VCaP (cell line): ENCODE measurements at regions not wholly inside any gene's neighbourhood (a gene's known extent, or its start where the extent isn't known, plus 50 kb on each side); places are given as distances from the start of the nearest gene placed in this dataset.

ENCODE experiments used
- H3K27ac ChIP-seq: fragments of 450-650 bp; 2 replicates; pipeline ENCODE4 v1.5.1; 2017
- CTCF ChIP-seq: fragments of 450-650 bp; conservative IDR thresholded peaks from 2 replicates; pipeline ENCODE4 v1.5.1; 2017; ENCODE audit warnings: mild to moderate bottlenecking, moderate library complexity

GRCh38 chr18:60691061-60691460, 318.5 kb upstream of the MC4R start:
- H3K27ac ChIP-seq = no peak overlapping the region
- no peak for TF ChIP-seq CTCF

GRCh38 chr18:60693426-60693825, 320.9 kb upstream of the MC4R start:
- no peak for TF ChIP-seq CTCF
- no peak overlapping the region for H3K27ac ChIP-seq

GRCh38 chr18:60698901-60699300, 326.3 kb upstream of the MC4R start:
- TF ChIP-seq CTCF = no peak
- no peak overlapping the region for H3K27ac ChIP-seq

- TF ChIP-seq CTCF = no peak
- H3K27ac ChIP-seq = no peak overlapping the region
Measured at GRCh38 chr18:60722742-60723141, 350.2 kb upstream of the MC4R start.

GRCh38 chr18:60732143-60732542, 359.6 kb upstream of the MC4R start:
- TF ChIP-seq CTCF = no peak
- no peak overlapping the region for H3K27ac ChIP-seq

- no peak for TF ChIP-seq CTCF
- H3K27ac ChIP-seq = no peak overlapping the region
Measured at GRCh38 chr18:60739212-60739611, 366.6 kb upstream of the MC4R start.

GRCh38 chr18:60740313-60740712, 367.7 kb upstream of the MC4R start:
- no peak overlapping the region for H3K27ac ChIP-seq
- no peak for TF ChIP-seq CTCF

- H3K27ac ChIP-seq = no peak overlapping the region
- TF ChIP-seq CTCF = no peak
Measured at GRCh38 chr18:60746491-60746890, 373.9 kb upstream of the MC4R start.
